ENCODE measurements at regions not wholly inside any gene's neighbourhood (a gene's known extent, or its start where the extent isn't known, plus 50 kb on each side); places are given as distances from the start of the nearest gene placed in this dataset.
"Not testable (repeated sequence)": the region's sequence is repeated elsewhere in the genome, so short reads cannot be mapped to it uniquely, and the experiment has no call there.

GRCh38 chr2:21908712-21909380 is 785.1 kb downstream of the TDRD15 start:
- DNase-seq = not testable (repeated sequence)

- DNase-seq = no peak
Measured at GRCh38 chr2:21910832-21911507, 787.2 kb downstream of the TDRD15 start.

GRCh38 chr2:21912405-21912804 is 788.6 kb downstream of the TDRD15 start:
- no peak for DNase-seq

GRCh38 chr2:21915201-21915600 is 791.4 kb downstream of the TDRD15 start:
- no peak for DNase-seq

- no peak for DNase-seq
Measured at GRCh38 chr2:21916934-21917522, 793.3 kb downstream of the TDRD15 start.

- no peak for DNase-seq
Measured at GRCh38 chr2:21920721-21921120, 797.0 kb downstream of the TDRD15 start.

GRCh38 chr2:21924640-21925285 is 801.0 kb downstream of the TDRD15 start:
- DNase-seq = no peak

GRCh38 chr2:21928292-21928691 is 804.5 kb downstream of the TDRD15 start:
- DNase-seq = no peak

GRCh38 chr2:21930226-21930625 is 806.5 kb downstream of the TDRD15 start:
- no peak for DNase-seq

- DNase-seq = no peak
Measured at GRCh38 chr2:21939967-21940366, 816.2 kb downstream of the TDRD15 start.

- DNase-seq = no peak
Measured at GRCh38 chr2:21944536-21944935, 820.8 kb downstream of the TDRD15 start.

GRCh38 chr2:21945658-21946057 is 821.9 kb downstream of the TDRD15 start:
- DNase-seq = no peak

- no peak for DNase-seq
Measured at GRCh38 chr2:21947046-21947445, 823.3 kb downstream of the TDRD15 start.

GRCh38 chr2:21966139-21966538 is 842.4 kb downstream of the TDRD15 start:
- no peak for DNase-seq

GRCh38 chr2:21970971-21971370 is 847.2 kb downstream of the TDRD15 start:
- no peak for DNase-seq

GRCh38 chr2:21972586-21972985 is 848.8 kb downstream of the TDRD15 start:
- DNase-seq = no peak

GRCh38 chr2:21981127-21981526 is 857.4 kb downstream of the TDRD15 start:
- DNase-seq = no peak

GRCh38 chr2:21993002-21993401 is 869.2 kb downstream of the TDRD15 start:
- DNase-seq = no peak

GRCh38 chr2:21996339-21996738 is 872.6 kb downstream of the TDRD15 start:
- DNase-seq = no peak

- DNase-seq = no peak
Measured at GRCh38 chr2:21999522-21999921, 875.8 kb downstream of the TDRD15 start.

- DNase-seq = no peak
Measured at GRCh38 chr2:22002066-22002465, 878.3 kb downstream of the TDRD15 start.

GRCh38 chr2:22003270-22003669 is 879.5 kb downstream of the TDRD15 start:
- DNase-seq = no peak

GRCh38 chr2:22011048-22011447 is 887.3 kb downstream of the TDRD15 start:
- DNase-seq = no peak
